HG02885 (cell line): ENCODE measurements at regions not wholly inside any gene's neighbourhood (a gene's known extent, or its start where the extent isn't known, plus 50 kb on each side); places are given as distances from the start of the nearest gene placed in this dataset.

ENCODE experiments used
- ATAC-seq: cut with Tn5 transposase; IDR thresholded peaks from one replicate; pipeline ENCODE4 v1.9.1; 2021; ENCODE audit warnings: mild to moderate bottlenecking; ENCODE audit not compliant: unreplicated experiment, poor library complexity

DNA sequence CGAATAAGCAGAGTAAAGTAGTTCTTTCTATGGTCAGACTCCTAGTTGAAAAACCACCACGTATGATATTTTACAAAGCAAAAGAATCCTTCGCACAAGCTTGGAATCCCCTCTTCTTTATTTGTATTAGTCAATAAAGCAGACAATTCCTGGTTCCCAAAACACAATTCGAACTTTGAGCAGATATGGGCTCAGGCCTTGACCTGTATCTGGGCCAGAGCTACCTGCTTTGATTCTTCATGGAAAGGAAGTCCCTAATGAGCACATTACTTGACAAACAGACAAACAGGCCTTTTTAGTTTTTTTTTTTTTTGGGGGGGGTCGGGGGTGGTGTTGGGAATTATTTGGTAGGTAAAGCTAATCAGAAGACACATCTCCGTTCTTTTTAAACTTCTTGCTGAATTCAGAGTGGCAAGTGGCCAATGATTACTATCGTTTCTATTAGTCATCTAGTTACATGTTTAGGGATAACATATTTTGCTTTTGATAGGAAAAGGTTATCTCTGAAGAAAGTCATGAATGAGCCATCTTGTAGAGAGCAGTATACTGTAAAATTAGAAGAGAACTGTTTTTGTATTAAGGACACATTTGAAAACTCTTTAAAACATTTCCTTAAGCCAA is 116.6 kb upstream of the HMHB1 start:
- ATAC-seq, result no peak

GRCh38 chr5:143694357-143694756 is 117.6 kb upstream of the HMHB1 start:
- ATAC-seq, result no peak

DNA sequence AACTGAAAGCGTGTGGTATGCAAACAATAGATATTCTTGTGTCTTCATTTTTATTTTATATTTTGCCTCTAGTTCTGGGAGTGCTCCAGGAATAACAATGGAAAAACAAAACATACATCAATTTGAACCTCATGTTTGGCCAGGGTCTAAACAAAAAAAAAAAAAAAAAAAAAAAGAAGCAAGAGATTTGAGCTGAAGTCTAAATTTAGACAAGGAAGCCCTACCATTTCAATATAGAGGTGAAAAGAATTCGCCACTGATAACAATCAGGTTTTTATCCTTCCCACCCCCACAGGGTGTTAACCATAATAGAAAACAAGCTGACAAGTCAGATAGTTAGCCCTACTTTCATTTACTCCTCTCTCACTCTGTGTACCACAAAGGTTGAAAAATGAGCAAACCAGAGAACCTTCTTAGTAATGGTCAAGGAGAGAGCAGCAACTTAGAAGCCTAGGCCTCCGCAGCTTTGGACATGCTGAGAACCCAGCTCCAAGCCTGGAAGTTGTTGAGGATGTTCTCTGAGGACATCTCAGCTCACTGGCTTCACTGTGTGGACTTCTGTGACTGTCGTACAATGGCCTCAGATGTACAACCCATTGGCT is 118.2 kb upstream of the HMHB1 start:
- peak; percentile 96 for ATAC-seq

DNA sequence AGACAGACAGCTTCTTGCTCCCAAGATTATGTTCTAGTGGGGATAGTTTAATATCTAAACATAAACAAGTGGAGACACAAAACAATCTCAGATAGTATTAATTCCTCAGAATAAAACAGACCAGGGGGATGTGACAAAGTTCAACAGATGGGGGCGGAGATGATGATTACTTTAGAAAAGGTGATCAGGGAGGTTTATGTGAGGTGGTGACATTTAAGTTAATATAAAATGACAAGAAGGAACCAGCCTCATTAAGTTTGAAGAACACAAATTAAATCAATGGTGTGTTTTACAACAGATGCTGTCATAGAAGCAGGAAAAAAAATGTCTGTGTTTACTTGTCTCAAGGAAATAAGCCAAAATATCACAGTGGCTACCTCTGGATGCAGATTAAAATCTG is 119.6 kb upstream of the HMHB1 start:
- ATAC-seq, result no peak

GRCh38 chr5:143691945-143692290 is 120.0 kb upstream of the HMHB1 start:
- no peak for ATAC-seq

DNA sequence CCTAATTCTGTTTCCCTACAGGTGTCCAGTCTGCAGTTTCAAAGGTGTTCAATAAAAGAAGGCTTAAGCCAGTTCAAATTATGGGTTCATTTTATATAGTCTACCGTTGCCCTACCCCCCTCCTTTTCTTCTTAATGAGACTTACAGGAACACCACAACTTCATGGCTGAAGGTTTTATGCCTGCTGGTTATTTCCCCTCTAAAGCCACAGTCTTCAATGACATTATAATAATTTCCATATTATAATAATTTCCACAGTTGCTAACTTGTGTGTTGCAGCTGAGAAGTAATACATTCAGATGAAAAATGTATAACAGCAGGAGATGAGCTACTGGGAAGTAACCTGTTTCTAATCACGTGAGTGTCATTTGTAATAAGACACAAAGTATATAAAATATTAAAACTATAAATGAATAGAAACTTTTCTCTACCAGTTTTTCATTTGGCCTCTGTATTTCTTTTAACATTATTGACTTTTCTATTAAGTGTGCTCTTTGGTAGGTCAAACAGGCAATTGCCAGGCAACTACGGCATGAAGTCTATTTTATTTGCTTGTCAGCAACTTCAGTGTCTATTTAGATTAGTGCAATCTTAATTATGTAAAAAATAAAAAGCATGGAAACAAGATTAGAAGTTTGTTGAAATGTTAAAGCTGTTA is 120.5 kb upstream of the HMHB1 start:
- no peak for ATAC-seq

GRCh38 chr5:143687604-143688003 is 124.4 kb upstream of the HMHB1 start:
- no peak for ATAC-seq

GRCh38 chr5:143685246-143685815 is 126.6 kb upstream of the HMHB1 start:
- ATAC-seq, result no peak

GRCh38 chr5:143683459-143683858 is 128.5 kb upstream of the HMHB1 start:
- no peak for ATAC-seq

DNA sequence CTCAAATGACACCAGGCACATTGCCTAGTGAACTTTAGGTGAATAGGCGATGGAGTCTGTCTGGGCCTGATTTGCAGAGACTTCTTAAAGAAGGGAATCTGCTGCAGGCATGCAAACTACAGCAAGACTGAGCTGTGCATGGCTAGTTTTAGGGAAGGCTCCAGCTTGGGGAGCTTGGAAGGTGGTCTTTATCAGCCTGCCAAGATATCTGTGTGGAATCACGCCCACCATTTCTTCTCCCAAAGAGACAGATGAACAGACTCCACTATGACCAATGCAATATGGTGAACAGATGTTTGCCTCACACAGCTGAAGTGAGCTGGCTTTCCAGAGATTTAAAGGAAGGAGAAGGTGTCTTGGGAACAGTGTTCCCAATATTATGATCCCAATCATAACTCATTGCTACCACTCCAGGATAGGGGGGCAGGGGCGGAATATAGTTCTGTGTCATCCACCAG is 129.0 kb upstream of the HMHB1 start:
- ATAC-seq, result no peak

- no peak for ATAC-seq
Measured at GRCh38 chr5:143682246-143682905, 129.6 kb upstream of the HMHB1 start.

- no peak for ATAC-seq
Measured at GRCh38 chr5:143680672-143681259, 131.2 kb upstream of the HMHB1 start.

GRCh38 chr5:143679777-143680176 is 132.2 kb upstream of the HMHB1 start:
- ATAC-seq, result no peak

DNA sequence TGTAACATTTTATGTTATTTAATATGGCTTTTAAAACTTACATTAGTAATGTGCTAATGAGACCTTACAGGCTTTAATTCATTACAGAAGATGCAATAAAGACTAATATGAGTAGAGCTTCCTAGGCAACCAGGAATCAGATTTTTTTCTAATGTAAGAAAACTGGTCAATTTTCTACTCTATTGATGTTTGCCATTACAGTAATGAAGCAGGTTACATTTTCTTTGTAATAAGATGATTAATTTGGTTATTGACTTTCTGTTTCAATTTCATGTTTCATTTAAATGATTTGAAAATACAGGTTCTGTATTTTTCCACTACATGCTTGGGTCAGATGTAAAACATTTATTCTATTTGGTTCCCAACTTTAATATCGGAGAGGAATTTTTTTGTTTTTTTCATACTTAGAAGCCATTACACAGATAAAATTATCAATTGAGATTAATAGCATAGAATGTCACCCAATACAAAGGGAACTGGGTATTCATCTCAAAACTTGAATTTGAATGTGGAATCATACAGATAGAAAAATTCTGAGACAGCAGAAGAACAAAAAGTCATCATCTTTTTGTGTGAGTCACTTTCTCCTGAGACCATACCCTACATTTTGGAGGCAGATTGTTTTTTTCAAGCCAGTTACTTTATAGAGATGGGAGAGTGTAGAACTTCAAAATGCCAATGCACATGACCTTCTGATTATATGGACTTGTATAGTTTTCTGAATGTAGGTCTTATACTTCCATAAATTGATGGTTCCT is 133.6 kb upstream of the HMHB1 start:
- no peak for ATAC-seq

DNA sequence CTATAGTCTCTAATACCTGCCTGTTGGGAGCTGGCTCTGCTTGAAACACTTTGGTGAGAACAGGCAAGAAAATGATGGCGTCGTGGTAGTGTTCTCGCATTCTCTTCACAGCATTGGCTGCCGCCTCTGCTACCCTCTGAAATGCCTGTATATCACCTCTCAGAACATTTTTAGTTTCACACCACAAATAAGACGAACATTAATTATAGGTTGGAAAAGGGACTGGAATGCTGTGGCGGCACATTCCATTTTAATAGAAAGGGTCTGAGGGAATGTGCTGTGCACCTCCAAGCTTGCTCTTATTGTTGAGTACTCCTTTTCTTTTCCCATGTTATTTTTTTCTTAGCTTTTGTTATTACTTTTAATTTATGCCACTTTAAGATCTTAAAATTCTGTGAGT is 134.6 kb upstream of the HMHB1 start:
- ATAC-seq, result no peak

GRCh38 chr5:143676802-143677201 is 135.2 kb upstream of the HMHB1 start:
- ATAC-seq, result no peak

DNA sequence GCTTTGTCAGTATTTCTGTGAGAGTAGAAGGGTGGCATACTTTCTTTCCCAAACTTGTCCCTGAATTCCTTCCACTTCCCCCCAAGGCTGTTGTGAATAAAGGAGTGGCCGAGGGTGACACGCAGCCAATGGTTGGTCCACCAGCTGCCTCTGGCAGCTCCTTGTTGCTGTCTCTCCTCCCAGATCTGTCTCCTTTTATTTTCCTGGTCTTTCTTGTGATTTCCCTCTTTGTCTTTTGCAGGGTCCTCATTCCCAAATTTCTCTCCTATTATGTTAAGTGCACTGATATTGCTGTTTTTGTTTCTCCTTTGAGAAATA is 137.5 kb upstream of the HMHB1 start:
- ATAC-seq, result no peak

GRCh38 chr5:143673676-143674468 is 138.1 kb upstream of the HMHB1 start:
- no peak for ATAC-seq

DNA sequence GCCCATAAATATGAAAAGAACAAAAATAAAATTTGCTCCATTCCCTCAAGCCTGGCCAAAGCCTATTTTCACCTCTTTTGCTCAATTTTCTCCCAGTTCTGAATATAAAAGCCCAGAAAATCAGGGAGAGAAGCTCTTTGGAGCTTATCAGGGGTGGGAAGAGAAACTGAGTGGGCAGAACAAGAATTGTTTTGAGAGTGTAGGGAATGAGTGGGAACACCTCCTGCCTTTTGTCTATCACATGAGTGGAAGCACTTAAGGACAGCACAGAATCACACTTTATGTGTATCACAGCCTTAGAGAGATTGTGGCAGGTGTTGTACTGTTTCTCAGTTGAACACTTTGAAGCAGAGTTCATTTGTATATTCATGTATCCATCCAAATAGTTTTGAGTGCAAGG is 139.2 kb upstream of the HMHB1 start:
- ATAC-seq, result no peak
